Neural cell (in vitro differentiated cells): ENCODE measurements at regions not wholly inside any gene's neighbourhood (a gene's known extent, or its start where the extent isn't known, plus 50 kb on each side); places are given as distances from the start of the nearest gene placed in this dataset.

ENCODE experiments used
- H2AFZ ChIP-seq: fragments of 200-600, 300-800 bp; sonication (generic), shearing (Covaris generic); 2 replicates; pipeline ENCODE4 v1.6.0; 2014; ENCODE audit warnings: low read depth, mild to moderate bottlenecking, antibody characterized with exemption, low read length, moderate library complexity
- H3F3A ChIP-seq: fragments of 200-600 bp; shearing (Covaris generic); 2 replicates; pipeline ENCODE4 v1.6.1; 2016; ENCODE audit warnings: mild to moderate bottlenecking, moderate library complexity, mixed read lengths, antibody characterized with exemption, low read length; ENCODE audit not compliant: insufficient read depth, poor library complexity, severe bottlenecking
- H3K27ac ChIP-seq: fragments of 200-600, 300-800 bp; sonication (generic), shearing (Covaris generic); 2 replicates; pipeline ENCODE4 v1.5.1; 2014; ENCODE audit warnings: mild to moderate bottlenecking, low read length, moderate library complexity
- H3K27me3 ChIP-seq: fragments of 300-800, 200-600 bp; sonication (generic), shearing (Covaris generic); 2 replicates; pipeline ENCODE4 v1.6.0; 2014; ENCODE audit warnings: mild to moderate bottlenecking, low read depth, low read length, moderate library complexity; ENCODE audit not compliant: insufficient read depth
- H3K36me3 ChIP-seq: fragments of 300-800, 200-600 bp; sonication (generic), shearing (Covaris generic); 2 replicates; pipeline ENCODE4 v1.5.1; 2014; ENCODE audit warnings: mild to moderate bottlenecking, antibody characterized with exemption, low read length, moderate library complexity; ENCODE audit not compliant: insufficient read depth
- H3K4me2 ChIP-seq: fragments of 300-800, 200-600 bp; sonication (generic), shearing (Covaris generic); 2 replicates; pipeline ENCODE4 v1.6.0; 2014; ENCODE audit warnings: mild to moderate bottlenecking, low read length
- H3K4me3 ChIP-seq: fragments of 300-800, 200-600 bp; sonication (generic), shearing (Covaris generic); 2 replicates; pipeline ENCODE4 v1.5.1; 2014; ENCODE audit warnings: mild to moderate bottlenecking, low read length, moderate library complexity
- H3K79me2 ChIP-seq: fragments of 200-600 bp; shearing (Covaris generic); replicated peaks from 2 replicates; pipeline ENCODE4 v1.6.0; 2014; ENCODE audit warnings: mild to moderate bottlenecking, low read length, moderate library complexity; ENCODE audit not compliant: insufficient read depth
- H3K9ac ChIP-seq: fragments of 300-800, 200-600 bp; sonication (generic), shearing (Covaris generic); 2 replicates; pipeline ENCODE4 v1.6.1; 2016; ENCODE audit warnings: mild to moderate bottlenecking, low read length, mixed read lengths
- H3K9me2 ChIP-seq: fragments of 200-600 bp; shearing (Covaris generic); 2 replicates; pipeline ENCODE4 v1.6.1; 2016; ENCODE audit warnings: mild to moderate bottlenecking, low read length, mixed read lengths; ENCODE audit not compliant: insufficient read depth
- H3K9me3 ChIP-seq: fragments of 200-600, 300-800 bp; sonication (generic), shearing (Covaris generic); 2 replicates; pipeline ENCODE4 v1.6.1; 2016; ENCODE audit warnings: mild to moderate bottlenecking, mixed run types, low read length, moderate library complexity, mixed read lengths
- H4K20me1 ChIP-seq: fragments of 200-600 bp; shearing (Covaris generic); 2 replicates; pipeline ENCODE4 v1.6.1; 2016; ENCODE audit warnings: mild to moderate bottlenecking, mixed run types; ENCODE audit not compliant: insufficient read depth
- EP300 ChIP-seq: fragments of 450-650 bp; conservative IDR thresholded peaks from 2 replicates; pipeline ENCODE4 v1.6.1; 2014; ENCODE audit warnings: antibody characterized with exemption, mild to moderate bottlenecking, moderate library complexity; ENCODE audit not compliant: poor library complexity, severe bottlenecking
- EZH2 ChIP-seq: fragments of 200-600, 300-800 bp; shearing (Covaris generic), sonication (generic); IDR thresholded peaks from 2 replicates; pipeline ENCODE4 v1.6.1; 2014; ENCODE audit warnings: antibody characterized with exemption, low read length, borderline replicate concordance, mild to moderate bottlenecking; ENCODE audit not compliant: insufficient read depth, poor library complexity, severe bottlenecking
- MXI1 ChIP-seq: fragments of 450-650 bp; conservative IDR thresholded peaks from 2 replicates; pipeline ENCODE4 v1.6.1; 2014; ENCODE audit warnings: antibody characterized with exemption, mild to moderate bottlenecking; ENCODE audit not compliant: poor library complexity, severe bottlenecking
- POLR2AphosphoS5 ChIP-seq: IDR thresholded peaks from 2 replicates; pipeline ENCODE4 v1.6.1; 2012
- RAD21 ChIP-seq: fragments of 450-650 bp; conservative IDR thresholded peaks from 2 replicates; pipeline ENCODE4 v1.6.1; 2014; ENCODE audit warnings: antibody characterized with exemption, mild to moderate bottlenecking, moderate library complexity
- SMC3 ChIP-seq: fragments of 450-650 bp; conservative IDR thresholded peaks from 2 replicates; pipeline ENCODE4 v1.6.1; 2014; ENCODE audit warnings: antibody characterized with exemption, mild to moderate bottlenecking, moderate library complexity; ENCODE audit not compliant: poor library complexity
- TAF1 ChIP-seq: IDR thresholded peaks from 2 replicates; pipeline ENCODE4 v1.6.1; 2012; ENCODE audit warnings: low read depth
- TF ChIP-seq, protein P1 (sequence below): IDR thresholded peaks from 2 replicates; pipeline ENCODE4 v1.6.1; 2012; ENCODE audit warnings: borderline replicate concordance
- TF ChIP-seq, protein P2 (sequence below): fragments of 450-650 bp; IDR thresholded peaks from 2 replicates; pipeline ENCODE4 v1.5.1; 2014; ENCODE audit warnings: antibody characterized with exemption, mild to moderate bottlenecking, moderate library complexity; ENCODE audit not compliant: poor library complexity, severe bottlenecking

DNA sequence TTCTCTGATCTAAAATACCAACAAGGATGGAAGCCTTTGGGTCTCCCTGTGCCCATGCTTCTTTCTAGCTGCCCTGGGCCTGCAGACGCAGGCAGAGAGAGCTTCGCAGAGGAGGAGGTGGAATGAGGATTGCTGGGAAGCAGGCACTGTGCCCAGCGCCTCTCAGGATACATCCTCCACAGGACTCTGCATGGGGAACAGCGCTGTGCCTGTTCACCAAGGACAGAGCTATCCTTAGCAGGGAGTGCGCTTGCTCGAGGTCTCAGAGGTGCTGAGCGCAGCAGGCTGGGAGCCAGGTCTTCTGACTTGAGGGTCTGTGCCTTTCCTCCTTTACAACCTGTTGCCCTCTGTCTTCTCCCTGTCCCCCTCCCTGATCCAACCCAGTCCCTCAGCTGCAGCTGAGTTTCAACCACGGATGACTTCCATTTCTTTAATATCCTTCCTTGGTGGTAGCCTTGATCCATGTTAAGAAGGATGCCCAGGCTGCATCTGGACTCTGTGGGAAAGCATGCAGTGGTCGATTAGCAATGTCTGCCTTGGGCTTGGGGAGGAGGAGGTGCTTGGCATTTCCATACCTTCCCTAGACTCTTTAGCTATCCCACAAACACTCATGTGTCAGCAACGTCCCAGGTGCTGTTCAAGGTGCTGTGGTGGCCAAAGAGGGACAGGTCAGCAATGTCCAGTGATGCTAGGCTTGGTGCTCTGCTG is 219.6 kb upstream of the GPR26 start:
- Histone ChIP-seq H3K79me2 (no peaks in the 10 kb centered on the region), H3F3A (no peaks in the 10 kb centered on the region), H3K27ac (no peak overlapping the region), H2AFZ (no peak overlapping the region), H3K36me3 (no peaks in the 10 kb centered on the region), H3K4me2 (no peak overlapping the region), H3K4me3 (no peak overlapping the region), H3K9me3 (no peaks in the 10 kb centered on the region), H3K9ac (no peak overlapping the region), H3K9me2 (no peaks in the 10 kb centered on the region), H3K27me3 (no peaks in the 10 kb centered on the region), H4K20me1 (no peaks in the 10 kb centered on the region)
- TF ChIP-seq TAF1 (no peak), EP300 (no peak), RAD21 (no peak), EZH2 (no peak), POLR2AphosphoS5 (no peak), SMC3 (no peak), MXI1 (no peak)
- TF ChIP-seq, protein P1, sequence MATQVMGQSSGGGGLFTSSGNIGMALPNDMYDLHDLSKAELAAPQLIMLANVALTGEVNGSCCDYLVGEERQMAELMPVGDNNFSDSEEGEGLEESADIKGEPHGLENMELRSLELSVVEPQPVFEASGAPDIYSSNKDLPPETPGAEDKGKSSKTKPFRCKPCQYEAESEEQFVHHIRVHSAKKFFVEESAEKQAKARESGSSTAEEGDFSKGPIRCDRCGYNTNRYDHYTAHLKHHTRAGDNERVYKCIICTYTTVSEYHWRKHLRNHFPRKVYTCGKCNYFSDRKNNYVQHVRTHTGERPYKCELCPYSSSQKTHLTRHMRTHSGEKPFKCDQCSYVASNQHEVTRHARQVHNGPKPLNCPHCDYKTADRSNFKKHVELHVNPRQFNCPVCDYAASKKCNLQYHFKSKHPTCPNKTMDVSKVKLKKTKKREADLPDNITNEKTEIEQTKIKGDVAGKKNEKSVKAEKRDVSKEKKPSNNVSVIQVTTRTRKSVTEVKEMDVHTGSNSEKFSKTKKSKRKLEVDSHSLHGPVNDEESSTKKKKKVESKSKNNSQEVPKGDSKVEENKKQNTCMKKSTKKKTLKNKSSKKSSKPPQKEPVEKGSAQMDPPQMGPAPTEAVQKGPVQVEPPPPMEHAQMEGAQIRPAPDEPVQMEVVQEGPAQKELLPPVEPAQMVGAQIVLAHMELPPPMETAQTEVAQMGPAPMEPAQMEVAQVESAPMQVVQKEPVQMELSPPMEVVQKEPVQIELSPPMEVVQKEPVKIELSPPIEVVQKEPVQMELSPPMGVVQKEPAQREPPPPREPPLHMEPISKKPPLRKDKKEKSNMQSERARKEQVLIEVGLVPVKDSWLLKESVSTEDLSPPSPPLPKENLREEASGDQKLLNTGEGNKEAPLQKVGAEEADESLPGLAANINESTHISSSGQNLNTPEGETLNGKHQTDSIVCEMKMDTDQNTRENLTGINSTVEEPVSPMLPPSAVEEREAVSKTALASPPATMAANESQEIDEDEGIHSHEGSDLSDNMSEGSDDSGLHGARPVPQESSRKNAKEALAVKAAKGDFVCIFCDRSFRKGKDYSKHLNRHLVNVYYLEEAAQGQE, result no peak
- TF ChIP-seq, protein P2, sequence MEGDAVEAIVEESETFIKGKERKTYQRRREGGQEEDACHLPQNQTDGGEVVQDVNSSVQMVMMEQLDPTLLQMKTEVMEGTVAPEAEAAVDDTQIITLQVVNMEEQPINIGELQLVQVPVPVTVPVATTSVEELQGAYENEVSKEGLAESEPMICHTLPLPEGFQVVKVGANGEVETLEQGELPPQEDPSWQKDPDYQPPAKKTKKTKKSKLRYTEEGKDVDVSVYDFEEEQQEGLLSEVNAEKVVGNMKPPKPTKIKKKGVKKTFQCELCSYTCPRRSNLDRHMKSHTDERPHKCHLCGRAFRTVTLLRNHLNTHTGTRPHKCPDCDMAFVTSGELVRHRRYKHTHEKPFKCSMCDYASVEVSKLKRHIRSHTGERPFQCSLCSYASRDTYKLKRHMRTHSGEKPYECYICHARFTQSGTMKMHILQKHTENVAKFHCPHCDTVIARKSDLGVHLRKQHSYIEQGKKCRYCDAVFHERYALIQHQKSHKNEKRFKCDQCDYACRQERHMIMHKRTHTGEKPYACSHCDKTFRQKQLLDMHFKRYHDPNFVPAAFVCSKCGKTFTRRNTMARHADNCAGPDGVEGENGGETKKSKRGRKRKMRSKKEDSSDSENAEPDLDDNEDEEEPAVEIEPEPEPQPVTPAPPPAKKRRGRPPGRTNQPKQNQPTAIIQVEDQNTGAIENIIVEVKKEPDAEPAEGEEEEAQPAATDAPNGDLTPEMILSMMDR, result no peak

DNA sequence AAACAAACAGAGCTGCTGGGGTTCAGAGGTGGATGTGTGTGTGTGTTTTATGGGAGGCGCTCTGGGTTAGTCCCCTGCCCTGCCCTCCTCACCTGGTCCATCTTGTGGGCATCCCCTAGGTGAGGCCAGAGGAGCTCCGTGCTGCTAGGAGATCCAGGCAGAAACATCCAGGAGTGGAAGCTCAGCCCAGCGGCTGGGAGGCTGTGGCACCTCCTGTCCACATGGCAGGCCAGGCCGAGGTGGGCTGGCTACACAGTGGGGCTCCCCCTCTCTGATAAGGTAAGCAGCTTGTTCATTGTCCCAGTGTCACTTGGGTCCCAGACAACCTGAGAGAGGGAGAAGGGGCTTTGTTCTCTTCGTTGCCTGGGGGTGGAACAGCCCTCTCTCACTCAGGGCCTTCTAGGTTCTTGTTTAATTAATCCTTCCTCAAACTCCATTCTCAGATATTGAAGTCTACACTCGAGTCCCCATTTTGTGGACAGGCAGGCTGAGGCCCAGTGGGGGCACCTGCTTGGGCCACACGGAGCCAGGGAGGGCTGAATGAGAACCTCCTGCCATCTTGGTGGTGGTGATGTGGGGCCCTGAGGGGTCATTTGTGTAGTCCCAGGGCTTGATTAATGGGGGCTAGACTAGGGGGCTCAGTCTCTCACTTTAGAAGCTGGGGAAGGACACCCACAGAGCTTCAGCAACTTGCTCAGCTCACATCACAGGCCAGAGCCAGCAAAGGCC is 216.8 kb upstream of the GPR26 start:
- no peak overlapping the region for H3K9ac ChIP-seq
- H3K27ac ChIP-seq, result no peak overlapping the region
- no peaks in the 10 kb centered on the region for H3K9me3 ChIP-seq
- no peaks in the 10 kb centered on the region for H3F3A ChIP-seq
- TF ChIP-seq POLR2AphosphoS5 (no peak), TAF1 (no peak), RAD21 (no peak), MXI1 (no peak), EZH2 (no peak), EP300 (no peak), SMC3 (no peak)
- TF ChIP-seq, protein P1, result no peak
- TF ChIP-seq, protein P2, result no peak
- no peak overlapping the region for H3K4me3 ChIP-seq
- H3K4me2 ChIP-seq, result no peak overlapping the region
- H3K79me2 ChIP-seq, result no peaks in the 10 kb centered on the region
- no peaks in the 10 kb centered on the region for H3K9me2 ChIP-seq
- no peaks in the 10 kb centered on the region for H3K27me3 ChIP-seq
- H2AFZ ChIP-seq, result no peak overlapping the region
- H3K36me3 ChIP-seq, result no peaks in the 10 kb centered on the region
- H4K20me1 ChIP-seq, result no peaks in the 10 kb centered on the region
